NCI-H510A treated with DMSO at 0.1 percent for 48 hours (cell line): ENCODE measurements at regions not wholly inside any gene's neighbourhood (a gene's known extent, or its start where the extent isn't known, plus 50 kb on each side); places are given as distances from the start of the nearest gene placed in this dataset.
"Not testable (repeated sequence)": the region's sequence is repeated elsewhere in the genome, so short reads cannot be mapped to it uniquely, and the experiment has no call there.

ENCODE experiments used
- DNase-seq: peaks from one replicate; lab custom pipeline; 2025; lab: John Stamatoyannopoulos, UW

- no peak for DNase-seq
Measured at GRCh38 chr11:128161436-128161835, 425.9 kb downstream of the ETS1 start.

DNA sequence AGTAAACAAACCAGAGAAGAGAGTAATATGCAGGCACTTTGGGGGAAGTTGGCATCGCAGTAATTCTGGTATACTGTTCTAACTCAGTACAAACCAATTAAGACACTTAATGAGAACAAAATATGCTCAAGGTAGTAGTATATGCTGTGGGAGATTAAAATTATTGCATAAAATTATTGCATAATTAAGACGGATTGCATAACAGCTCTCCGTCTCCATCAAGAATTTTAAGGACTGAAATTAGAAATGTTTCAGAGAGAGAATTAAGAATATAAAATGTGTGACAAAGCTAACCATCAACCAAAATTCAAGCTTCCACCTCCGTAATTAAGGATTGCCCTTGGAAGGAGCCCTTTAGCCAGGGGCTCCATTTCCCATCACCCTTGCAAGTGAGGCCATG, 428.5 kb downstream of the ETS1 start:
- no peak for DNase-seq

- DNase-seq = peak; percentile 99
Measured at GRCh38 chr11:128157423-128158298, 429.7 kb downstream of the ETS1 start.

- DNase-seq = no peak
Measured at GRCh38 chr11:128156486-128156885, 430.9 kb downstream of the ETS1 start.

- DNase-seq = no peak
Measured at GRCh38 chr11:128155590-128155989, 431.8 kb downstream of the ETS1 start.

- DNase-seq = no peak
Measured at GRCh38 chr11:128153697-128154048, 433.7 kb downstream of the ETS1 start.

GRCh38 chr11:128152796-128153696, 434.3 kb downstream of the ETS1 start:
- no peak for DNase-seq

GRCh38 chr11:128151780-128152179, 435.6 kb downstream of the ETS1 start:
- DNase-seq = no peak

GRCh38 chr11:128151338-128151737, 436.0 kb downstream of the ETS1 start:
- no peak for DNase-seq

DNA sequence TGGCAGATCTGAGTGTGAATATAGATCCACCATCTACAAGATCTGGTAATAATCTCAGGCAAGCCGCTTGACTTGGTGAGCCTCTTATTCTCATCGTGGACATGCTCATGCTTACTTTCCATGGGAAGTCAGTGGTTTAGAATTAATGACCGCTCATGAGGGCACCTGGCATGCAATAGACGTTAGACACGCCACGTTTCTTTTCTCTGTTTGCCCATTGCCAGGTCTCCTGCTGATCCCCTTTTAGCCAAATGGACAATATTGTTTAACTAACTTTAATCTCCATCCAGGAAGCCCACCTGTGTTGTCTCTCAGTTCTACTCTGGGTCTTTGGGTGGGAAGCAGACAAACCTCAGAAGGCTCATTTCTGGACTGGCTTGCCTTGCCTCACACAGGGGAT, 439.1 kb downstream of the ETS1 start:
- no peak for DNase-seq

GRCh38 chr11:128146926-128147605, 440.3 kb downstream of the ETS1 start:
- no peak for DNase-seq

DNA sequence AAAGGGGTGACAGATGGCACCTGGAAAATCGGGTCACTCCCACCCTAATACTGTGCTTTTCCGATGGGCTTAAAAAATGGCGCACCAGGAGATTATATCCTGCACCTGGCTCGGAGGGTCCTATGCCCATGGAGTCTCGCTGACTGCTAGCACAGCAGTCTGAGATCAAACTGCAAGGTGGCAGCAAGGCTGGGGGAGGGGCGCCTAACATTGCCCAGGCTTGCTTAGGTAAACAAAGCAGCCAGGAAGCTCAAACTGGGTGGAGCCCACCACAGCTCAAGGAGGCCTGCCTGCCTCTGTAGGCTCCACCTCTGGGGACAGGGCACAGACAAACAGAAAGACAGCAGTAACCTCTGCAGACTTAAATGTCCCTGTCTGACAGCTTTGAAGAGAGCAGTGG, 447.1 kb downstream of the ETS1 start:
- not testable (repeated sequence) for DNase-seq

- no peak for DNase-seq
Measured at GRCh38 chr11:128135451-128135850, 451.9 kb downstream of the ETS1 start.

DNA sequence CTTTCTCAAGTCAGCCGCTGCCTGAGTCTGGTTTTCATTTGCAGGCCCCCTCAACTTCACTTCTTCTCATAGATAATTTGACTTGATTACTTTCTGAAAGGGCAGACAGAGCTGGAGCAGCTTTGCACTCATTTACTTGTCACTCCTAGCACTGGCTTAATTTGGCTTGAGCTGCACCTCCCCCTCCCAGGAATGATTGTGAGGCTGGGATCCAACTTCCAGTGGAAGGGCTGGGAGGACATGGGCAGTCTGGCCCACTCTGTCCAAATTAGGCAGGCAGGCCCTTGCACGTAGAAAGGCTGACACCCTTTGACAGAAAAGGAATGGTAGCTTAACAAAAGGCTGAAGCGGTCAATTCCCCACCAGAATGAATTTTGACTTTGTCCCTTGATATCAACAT, 453.9 kb downstream of the ETS1 start:
- no peak for DNase-seq

GRCh38 chr11:128130052-128130451, 457.3 kb downstream of the ETS1 start:
- no peak for DNase-seq

GRCh38 chr11:128125723-128126122, 461.6 kb downstream of the ETS1 start:
- no peak for DNase-seq

GRCh38 chr11:128116885-128117284, 470.5 kb downstream of the ETS1 start:
- no peak for DNase-seq

- no peak for DNase-seq
Measured at GRCh38 chr11:128116447-128116846, 470.9 kb downstream of the ETS1 start.

- no peak for DNase-seq
Measured at GRCh38 chr11:128105950-128106349, 481.4 kb downstream of the ETS1 start.

GRCh38 chr11:128105511-128105910, 481.8 kb downstream of the ETS1 start:
- DNase-seq = no peak

DNA sequence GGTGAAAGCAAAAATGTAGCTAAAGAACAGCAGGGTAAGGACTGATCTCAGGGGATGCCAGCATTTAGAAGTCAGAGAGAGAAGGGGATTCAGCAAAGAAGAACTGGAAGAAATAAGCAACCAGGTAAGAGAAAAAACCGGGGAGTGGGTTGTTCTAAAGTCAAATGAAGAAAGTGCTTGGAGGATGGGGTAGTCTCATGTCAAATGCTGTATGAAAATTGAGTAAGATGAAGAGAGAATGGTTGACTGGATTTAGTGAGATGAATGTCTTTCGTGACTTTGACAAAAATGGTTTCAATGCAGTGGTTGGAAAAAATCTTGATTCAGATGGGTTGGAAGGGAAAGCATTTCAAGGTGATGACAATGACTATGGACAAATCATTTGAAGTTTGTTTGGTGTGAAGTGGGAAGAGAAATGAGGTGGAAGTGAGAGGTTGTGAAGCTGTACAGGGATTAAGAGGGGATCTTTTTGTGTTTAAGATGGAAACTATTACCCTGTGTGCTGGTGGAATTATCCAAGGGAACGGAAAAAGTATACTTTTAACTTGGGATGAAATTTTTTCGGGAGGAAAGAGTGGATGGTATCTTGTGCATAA, 484.0 kb downstream of the ETS1 start:
- DNase-seq = no peak

DNA sequence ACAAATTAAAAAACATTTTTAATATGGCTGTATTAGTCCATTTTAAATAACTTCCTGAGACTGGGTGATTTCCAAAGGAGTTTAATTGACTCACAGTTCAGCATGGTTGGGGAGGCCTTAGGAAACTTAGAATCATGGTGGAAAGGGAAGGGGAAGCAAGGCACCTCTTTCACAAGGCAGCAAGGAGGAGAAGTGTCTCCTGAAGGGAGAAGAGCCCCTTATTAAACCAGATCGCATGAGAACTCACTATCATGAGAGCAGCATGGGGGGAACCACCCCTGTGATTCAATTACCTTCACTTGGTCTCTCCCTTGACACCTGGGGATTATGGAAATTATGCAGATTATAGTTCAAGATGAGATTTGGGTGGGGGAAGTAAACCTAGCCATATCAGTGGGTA, 488.6 kb downstream of the ETS1 start:
- DNase-seq = no peak
